Right lobe of liver (tissue), 4 donors: ENCODE measurements at regions not wholly inside any gene's neighbourhood (a gene's known extent, or its start where the extent isn't known, plus 50 kb on each side); places are given as distances from the start of the nearest gene placed in this dataset.

Experiments used
- CTCF ChIP-seq, 4 donors: fragments of 200-600 bp in 3 of 4; fragments of 450-650 bp in 1 of 4; IDR thresholded peaks; one replicate each; pipeline versions ENCODE4 v1.5.1 to v1.8.0; 2016 to 2022; ENCODE audit warnings: antibody characterized with exemption in 4 of 4, mild to moderate bottlenecking in 2 of 4
- POLR2A ChIP-seq: fragments of 450-650 bp; IDR thresholded peaks from one replicate; pipeline ENCODE4 v1.6.1; 2017; ENCODE audit warnings: antibody characterized with exemption, mild to moderate bottlenecking
- donor health status: DM: no; HTN: no; CAD: no.
- donor health status: DM: no; HTN: no; CAD: no.
- donor health status: DM: no; HTN: yes; CAD: no.

- TF ChIP-seq CTCF (IDR thresholded peaks at IDR 0.05) (no peak), POLR2A (no peak)
Measured at GRCh38 chrX:38961936-38962335, 160.7 kb downstream of the MID1IP1 start.
